ENCODE measurements at regions not wholly inside any gene's neighbourhood (a gene's known extent, or its start where the extent isn't known, plus 50 kb on each side); places are given as distances from the start of the nearest gene placed in this dataset.

DNA sequence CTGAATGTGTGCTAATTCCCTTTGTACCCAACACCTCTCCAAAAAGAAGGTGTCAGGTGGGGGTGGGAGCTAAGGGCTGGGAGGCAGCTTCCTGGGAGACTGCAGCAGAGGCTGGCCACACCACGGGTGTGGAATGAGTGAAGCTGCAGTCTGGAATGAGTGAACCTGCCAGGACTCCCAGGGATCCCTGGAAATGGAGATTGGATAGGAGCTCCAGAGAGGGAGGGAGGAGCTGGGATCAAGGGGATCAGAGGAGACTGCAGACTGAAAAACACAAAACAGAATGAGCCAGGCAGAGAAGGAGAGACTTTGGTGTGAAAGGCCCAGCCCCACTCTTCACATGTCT lies 387.0 kb upstream of the SULF2 start:
- ATAC-seq: no peak
- TF ChIP-seq ZNF70 (CRISPR knock-in tag; IDR thresholded peaks at IDR 0.05) (no peak), ISL1 (CRISPR knock-in tag; IDR thresholded peaks at IDR 0.05) (no peak), PPARA (CRISPR knock-in tag; IDR thresholded peaks at IDR 0.05; ENCODE audit: borderline replicate concordance) (no peak), SNAI2 (CRISPR knock-in tag; IDR thresholded peaks at IDR 0.05) (no peak), TOX (CRISPR knock-in tag; IDR thresholded peaks at IDR 0.05; ENCODE audit: borderline replicate concordance) (no peak), ESRRG (CRISPR knock-in tag; IDR thresholded peaks at IDR 0.05) (no peak), TCF4 (CRISPR knock-in tag; IDR thresholded peaks at IDR 0.05; ENCODE audit: borderline replicate concordance) (no peak)
- TF ChIP-seq, protein P1, sequence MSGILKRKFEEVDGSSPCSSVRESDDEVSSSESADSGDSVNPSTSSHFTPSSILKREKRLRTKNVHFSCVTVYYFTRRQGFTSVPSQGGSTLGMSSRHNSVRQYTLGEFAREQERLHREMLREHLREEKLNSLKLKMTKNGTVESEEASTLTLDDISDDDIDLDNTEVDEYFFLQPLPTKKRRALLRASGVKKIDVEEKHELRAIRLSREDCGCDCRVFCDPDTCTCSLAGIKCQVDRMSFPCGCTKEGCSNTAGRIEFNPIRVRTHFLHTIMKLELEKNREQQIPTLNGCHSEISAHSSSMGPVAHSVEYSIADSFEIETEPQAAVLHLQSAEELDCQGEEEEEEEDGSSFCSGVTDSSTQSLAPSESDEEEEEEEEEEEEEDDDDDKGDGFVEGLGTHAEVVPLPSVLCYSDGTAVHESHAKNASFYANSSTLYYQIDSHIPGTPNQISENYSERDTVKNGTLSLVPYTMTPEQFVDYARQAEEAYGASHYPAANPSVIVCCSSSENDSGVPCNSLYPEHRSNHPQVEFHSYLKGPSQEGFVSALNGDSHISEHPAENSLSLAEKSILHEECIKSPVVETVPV (CRISPR knock-in tag; IDR thresholded peaks at IDR 0.05): no peak
- TF ChIP-seq, protein P2, sequence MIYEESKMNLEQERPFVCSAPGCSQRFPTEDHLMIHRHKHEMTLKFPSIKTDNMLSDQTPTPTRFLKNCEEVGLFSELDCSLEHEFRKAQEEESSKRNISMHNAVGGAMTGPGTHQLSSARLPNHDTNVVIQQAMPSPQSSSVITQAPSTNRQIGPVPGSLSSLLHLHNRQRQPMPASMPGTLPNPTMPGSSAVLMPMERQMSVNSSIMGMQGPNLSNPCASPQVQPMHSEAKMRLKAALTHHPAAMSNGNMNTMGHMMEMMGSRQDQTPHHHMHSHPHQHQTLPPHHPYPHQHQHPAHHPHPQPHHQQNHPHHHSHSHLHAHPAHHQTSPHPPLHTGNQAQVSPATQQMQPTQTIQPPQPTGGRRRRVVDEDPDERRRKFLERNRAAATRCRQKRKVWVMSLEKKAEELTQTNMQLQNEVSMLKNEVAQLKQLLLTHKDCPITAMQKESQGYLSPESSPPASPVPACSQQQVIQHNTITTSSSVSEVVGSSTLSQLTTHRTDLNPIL (CRISPR knock-in tag; IDR thresholded peaks at IDR 0.05; ENCODE audit: low read depth): no peak
- TF ChIP-seq, protein P3, sequence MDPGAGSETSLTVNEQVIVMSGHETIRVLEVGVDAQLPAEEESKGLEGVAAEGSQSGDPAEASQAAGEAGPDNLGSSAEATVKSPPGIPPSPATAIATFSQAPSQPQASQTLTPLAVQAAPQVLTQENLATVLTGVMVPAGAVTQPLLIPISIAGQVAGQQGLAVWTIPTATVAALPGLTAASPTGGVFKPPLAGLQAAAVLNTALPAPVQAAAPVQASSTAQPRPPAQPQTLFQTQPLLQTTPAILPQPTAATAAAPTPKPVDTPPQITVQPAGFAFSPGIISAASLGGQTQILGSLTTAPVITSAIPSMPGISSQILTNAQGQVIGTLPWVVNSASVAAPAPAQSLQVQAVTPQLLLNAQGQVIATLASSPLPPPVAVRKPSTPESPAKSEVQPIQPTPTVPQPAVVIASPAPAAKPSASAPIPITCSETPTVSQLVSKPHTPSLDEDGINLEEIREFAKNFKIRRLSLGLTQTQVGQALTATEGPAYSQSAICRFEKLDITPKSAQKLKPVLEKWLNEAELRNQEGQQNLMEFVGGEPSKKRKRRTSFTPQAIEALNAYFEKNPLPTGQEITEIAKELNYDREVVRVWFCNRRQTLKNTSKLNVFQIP (CRISPR knock-in tag; IDR thresholded peaks at IDR 0.05; ENCODE audit: borderline replicate concordance, low read depth): no peak

DNA sequence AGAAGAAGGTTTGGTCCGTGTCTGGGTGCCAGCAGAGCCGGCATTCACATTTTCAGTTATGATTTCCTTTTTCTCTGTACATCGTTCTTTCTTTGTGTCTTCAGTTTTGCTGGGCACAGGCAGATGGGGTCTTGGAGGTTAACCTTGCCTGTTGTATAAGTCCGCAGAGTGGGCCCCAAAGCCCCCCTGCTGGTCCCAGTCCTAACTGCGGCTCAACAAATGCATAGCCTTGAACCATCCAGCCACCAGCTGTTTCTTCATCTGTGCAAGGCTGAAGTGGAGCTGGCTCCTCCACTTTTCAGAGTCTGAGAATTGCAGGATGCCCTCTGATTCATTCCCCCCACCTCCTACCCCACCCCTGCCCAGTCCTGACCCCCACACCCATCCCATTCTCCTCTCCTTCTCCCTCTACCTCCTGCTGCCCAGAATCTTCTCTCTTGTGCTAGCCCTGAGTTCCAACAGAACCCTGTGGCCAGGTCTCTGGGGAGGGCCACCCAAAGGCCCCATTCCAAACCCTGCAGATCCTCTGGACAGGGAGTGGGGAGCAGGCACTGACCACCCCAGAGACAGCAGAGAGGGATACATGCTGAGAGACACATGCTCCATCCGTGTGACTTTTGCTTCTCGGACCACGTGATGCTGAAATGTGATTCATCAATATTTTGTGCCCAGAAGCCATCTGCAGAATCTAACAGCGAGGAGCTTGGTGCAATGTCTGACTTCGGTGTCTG lies 386.5 kb upstream of the SULF2 start:
- TF ChIP-seq TOX (CRISPR knock-in tag; IDR thresholded peaks at IDR 0.05; ENCODE audit: borderline replicate concordance): no peak
- TF ChIP-seq, protein P4, sequence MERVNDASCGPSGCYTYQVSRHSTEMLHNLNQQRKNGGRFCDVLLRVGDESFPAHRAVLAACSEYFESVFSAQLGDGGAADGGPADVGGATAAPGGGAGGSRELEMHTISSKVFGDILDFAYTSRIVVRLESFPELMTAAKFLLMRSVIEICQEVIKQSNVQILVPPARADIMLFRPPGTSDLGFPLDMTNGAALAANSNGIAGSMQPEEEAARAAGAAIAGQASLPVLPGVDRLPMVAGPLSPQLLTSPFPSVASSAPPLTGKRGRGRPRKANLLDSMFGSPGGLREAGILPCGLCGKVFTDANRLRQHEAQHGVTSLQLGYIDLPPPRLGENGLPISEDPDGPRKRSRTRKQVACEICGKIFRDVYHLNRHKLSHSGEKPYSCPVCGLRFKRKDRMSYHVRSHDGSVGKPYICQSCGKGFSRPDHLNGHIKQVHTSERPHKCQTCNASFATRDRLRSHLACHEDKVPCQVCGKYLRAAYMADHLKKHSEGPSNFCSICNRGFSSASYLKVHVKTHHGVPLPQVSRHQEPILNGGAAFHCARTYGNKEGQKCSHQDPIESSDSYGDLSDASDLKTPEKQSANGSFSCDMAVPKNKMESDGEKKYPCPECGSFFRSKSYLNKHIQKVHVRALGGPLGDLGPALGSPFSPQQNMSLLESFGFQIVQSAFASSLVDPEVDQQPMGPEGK (CRISPR knock-in tag; IDR thresholded peaks at IDR 0.05; ENCODE audit: borderline replicate concordance): no peak
- no peak for TF ChIP-seq BACH2 (CRISPR knock-in tag; IDR thresholded peaks at IDR 0.05; ENCODE audit: borderline replicate concordance)
- no peak for TF ChIP-seq TCF4 (CRISPR knock-in tag; IDR thresholded peaks at IDR 0.05; ENCODE audit: borderline replicate concordance)
- no peak for TF ChIP-seq ZNF565 (CRISPR knock-in tag; conservative IDR thresholded peaks at IDR 0.05; ENCODE audit: low read depth)
- TF ChIP-seq ARNTL (CRISPR knock-in tag; IDR thresholded peaks at IDR 0.05; ENCODE audit: borderline replicate concordance, low read depth): no peak
- TF ChIP-seq, protein P3 (CRISPR knock-in tag; IDR thresholded peaks at IDR 0.05; ENCODE audit: borderline replicate concordance, low read depth): no peak
- no peak for TF ChIP-seq OSR1 (CRISPR knock-in tag; IDR thresholded peaks at IDR 0.05)
- TF ChIP-seq PPARA (CRISPR knock-in tag; IDR thresholded peaks at IDR 0.05; ENCODE audit: borderline replicate concordance): no peak
- no peak for TF ChIP-seq SNAI2 (CRISPR knock-in tag; IDR thresholded peaks at IDR 0.05)
- TF ChIP-seq ZFP30 (CRISPR knock-in tag; IDR thresholded peaks at IDR 0.05): no peak
- no peak for ATAC-seq

DNA sequence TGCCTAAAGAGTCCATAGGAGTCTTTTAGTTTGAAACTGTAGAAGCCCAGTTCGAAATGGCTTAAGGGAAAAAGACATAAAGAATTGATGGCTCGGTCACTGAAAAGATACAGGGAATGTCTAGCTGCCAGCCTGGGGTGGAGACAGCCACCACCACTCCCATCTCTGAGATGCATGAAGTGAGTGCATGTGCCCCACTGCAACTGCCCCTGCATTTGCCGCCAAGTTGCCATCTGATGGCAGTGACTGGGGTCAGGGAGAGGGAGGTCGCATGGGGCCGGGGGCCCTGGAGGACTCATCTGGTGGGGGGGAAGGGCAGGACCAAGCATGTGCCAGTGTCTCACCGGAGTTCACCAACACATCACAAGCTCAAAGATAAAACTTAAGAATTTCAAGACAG lies 385.8 kb upstream of the SULF2 start:
- no peak for ATAC-seq
- TF ChIP-seq ZFP30 (CRISPR knock-in tag; IDR thresholded peaks at IDR 0.05) (no peak), ZNF70 (CRISPR knock-in tag; IDR thresholded peaks at IDR 0.05) (no peak), ZFP3 (CRISPR knock-in tag; IDR thresholded peaks at IDR 0.05) (no peak)
- TF ChIP-seq, protein P5, sequence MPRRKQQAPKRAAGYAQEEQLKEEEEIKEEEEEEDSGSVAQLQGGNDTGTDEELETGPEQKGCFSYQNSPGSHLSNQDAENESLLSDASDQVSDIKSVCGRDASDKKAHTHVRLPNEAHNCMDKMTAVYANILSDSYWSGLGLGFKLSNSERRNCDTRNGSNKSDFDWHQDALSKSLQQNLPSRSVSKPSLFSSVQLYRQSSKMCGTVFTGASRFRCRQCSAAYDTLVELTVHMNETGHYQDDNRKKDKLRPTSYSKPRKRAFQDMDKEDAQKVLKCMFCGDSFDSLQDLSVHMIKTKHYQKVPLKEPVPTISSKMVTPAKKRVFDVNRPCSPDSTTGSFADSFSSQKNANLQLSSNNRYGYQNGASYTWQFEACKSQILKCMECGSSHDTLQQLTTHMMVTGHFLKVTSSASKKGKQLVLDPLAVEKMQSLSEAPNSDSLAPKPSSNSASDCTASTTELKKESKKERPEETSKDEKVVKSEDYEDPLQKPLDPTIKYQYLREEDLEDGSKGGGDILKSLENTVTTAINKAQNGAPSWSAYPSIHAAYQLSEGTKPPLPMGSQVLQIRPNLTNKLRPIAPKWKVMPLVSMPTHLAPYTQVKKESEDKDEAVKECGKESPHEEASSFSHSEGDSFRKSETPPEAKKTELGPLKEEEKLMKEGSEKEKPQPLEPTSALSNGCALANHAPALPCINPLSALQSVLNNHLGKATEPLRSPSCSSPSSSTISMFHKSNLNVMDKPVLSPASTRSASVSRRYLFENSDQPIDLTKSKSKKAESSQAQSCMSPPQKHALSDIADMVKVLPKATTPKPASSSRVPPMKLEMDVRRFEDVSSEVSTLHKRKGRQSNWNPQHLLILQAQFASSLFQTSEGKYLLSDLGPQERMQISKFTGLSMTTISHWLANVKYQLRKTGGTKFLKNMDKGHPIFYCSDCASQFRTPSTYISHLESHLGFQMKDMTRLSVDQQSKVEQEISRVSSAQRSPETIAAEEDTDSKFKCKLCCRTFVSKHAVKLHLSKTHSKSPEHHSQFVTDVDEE (CRISPR knock-in tag; IDR thresholded peaks at IDR 0.05): no peak
- TF ChIP-seq, protein P3 (CRISPR knock-in tag; IDR thresholded peaks at IDR 0.05; ENCODE audit: borderline replicate concordance, low read depth): no peak

Data from SK-N-SH treated with all-trans-retinoic acid at 6 μM for 48 hours (cell line).